Iris pigment epithelial cell (primary cell): ENCODE measurements at regions not wholly inside any gene's neighbourhood (a gene's known extent, or its start where the extent isn't known, plus 50 kb on each side); places are given as distances from the start of the nearest gene placed in this dataset.

Experiments
- DNase-seq: peaks from one replicate; pipeline ENCODE4 v3.0.0-alpha.2; 2011; ENCODE audit warnings: low read depth

DNA sequence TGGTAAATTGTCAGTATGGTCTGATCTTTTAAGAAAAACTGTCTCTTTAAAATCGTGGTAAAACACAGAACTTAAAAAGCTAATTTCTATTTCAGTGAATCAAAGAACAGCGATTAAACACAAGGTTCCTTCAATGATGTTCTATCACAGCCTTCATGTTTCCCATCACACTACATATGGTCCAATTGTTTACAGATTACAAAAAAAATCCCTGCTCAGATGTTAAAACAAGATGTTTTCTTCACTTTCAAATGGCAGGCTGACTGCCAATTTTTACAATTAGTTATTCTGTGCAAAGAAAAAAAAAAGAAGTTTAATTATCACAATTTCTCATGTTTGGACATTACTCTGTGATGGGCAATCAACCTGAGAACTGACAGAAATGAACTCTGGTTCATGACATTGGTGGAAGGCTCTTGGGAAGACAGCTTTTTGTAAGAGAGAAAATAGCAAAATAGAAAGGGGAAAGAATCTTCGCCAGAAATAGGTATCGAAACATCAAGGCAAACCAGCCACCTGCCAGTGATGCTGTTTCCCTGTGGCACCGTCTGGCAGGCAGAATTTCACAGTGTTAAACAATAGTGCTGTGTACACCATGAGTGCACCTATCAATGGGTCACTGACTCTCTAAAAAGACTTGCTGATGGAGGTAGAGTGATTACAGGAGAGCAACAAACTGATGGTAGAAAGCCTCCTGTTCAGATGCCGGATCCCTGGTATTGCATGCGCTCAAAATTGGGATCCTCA is 1020.0 kb upstream of the ARRDC3 start:
- no peak for DNase-seq

DNA sequence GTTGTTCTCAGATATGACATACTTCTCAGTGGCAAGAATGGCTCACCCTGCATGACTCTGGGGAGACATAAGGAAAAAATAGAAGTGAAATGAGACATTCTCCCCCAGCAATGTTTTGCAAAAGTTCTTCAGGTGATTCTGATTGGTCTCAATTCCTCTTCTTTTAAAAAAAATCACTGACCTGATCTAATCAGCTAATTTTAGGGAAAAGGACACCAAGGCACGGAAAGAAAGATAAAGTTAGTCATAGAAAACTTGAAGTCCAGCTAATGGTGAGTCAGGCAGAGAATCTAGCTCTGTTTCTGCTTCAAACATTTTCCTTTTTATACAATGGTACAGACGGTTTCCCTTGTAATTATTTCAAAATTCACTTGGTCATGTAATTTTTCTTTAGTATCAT is 1018.9 kb upstream of the ARRDC3 start:
- peak; percentile 52 for DNase-seq

DNA sequence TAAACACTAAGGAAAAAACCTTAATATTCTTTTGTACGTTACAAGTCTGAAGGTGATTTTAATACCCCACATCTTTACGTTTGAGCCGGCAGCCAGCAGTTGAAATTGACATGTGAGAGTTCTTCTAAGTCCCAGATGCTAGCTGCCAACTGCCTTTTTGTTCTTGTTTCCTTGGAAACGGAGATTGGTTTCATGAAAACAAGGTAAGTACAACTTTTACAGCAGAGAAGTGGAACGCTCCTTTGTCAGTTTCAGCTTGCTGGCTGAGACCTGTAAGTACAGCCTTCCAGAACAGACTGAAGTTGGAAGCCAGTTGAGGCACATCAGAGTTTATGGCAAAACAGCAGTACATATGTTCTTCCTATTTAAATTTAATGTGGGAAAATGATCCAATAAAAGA is 1018.4 kb upstream of the ARRDC3 start:
- DNase-seq, result peak; percentile 53

DNA sequence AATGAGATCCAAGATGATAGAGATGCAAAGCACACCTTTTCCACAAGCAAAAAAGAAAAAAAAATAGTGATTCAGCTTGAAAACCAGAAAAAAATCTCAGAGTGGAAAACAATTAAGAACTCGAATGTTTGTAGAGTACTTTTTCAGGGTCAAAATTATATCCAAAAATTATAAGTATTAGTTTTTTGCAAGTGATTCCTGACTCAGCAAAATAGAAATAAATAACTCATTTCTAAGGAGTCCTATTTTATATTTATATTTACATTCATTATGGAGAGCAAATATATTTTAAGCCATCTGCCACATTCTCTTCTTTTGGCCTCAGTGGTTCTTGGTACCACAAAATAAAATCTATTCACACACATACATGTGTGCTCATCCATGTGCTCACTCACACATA is 1011.8 kb upstream of the ARRDC3 start:
- no peak for DNase-seq

DNA sequence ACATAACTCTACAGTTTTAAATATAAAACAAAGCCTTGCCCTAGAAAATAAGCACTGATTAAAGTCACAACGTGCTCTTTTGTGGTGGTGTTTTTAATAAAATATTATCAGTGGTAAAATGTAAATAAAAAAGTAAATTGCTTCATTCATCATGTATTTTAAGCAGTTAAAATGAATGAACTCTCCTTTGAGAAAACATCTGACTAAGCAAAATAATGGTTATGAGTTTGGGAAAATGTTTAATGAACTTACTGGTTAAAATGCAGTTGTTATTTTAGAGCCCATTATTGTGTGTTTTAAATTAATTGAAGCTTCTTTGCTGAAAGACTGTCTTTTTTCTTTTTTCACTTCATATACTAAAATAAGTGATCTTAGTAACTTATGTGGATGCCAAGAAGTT is 1007.5 kb upstream of the ARRDC3 start:
- DNase-seq, result no peak

DNA sequence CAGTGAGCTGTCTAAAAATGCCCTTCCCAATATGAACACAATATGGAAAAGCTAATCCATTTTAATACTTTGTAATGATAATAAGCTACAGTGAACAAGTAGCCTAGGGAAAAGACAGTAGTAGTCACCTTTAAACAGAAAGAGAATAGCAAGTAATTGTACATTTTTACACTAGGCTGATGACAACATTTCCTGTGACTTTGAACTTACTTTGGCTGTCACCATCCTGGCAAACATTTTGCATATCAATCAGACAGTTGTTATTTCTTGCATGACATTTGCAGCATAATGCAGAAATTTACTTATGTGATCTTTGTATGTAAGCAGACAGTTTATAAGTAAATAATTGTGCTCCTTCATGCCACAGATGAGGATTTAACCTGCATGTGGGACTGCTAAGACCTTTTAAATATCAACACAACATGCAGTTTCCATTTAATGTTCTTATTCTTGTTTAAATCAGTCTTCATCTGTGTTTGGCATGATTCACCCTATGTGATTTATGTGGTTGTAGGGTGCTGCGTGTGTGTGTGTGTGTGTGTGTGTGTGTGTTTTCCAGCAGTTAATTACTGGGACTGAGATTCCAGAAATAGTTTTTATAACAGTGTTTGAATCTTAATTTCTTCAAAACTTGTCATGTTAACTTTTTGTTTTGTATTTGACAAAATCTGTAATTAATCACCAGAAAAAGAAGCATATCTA is 997.1 kb upstream of the ARRDC3 start:
- DNase-seq, result peak; percentile 35

DNA sequence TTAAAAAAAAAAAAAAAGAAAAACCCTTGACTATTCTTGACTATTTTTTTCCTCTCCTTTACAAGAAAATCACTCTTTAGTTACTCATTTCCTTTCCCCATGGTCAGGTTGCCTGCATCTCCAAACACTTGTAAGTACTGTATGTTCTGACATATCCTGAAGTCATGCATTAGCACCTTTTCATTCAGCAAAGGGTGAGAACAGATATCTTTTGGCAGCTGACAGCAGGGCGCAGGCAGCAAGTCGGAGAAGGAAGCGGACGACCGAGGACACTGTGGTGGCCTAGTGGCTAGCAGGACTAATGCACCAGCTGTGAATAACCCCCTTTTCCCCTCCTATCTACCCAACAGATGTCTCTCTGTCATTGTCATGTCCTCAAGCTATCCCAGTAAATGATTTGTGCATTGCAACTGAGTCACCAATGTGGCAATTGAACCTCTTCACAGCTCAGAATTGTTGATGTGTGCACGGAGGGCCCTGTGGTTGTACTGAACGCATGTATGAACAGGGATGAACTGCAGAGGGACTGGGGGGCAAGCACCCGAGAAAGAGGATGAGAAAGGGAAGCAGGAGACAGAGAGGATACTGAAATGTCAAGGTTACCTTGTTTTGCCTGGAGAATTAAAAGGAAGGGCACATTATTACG is 996.0 kb upstream of the ARRDC3 start:
- DNase-seq, result peak; percentile 82

DNA sequence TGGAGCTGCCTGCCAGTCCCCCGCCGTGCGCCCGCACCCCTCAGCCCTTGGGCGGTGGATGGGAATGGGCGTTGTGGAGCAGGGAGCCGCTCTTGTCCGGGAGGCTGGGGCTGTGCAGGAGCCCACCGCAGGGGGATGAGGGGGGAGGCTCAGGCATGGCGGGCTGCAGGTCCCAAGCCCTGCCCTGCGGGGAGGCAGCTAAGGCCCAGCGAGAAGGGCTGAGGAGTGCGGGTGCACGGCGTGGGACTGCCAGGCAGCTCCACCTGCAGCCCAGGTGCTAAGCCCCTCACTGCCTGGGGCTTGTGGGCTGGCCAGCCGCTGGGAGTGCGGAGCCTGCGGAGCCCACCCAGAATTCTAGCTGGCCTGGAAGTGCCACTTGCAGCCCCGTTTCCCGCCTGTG is 991.7 kb upstream of the ARRDC3 start:
- DNase-seq, result no peak

DNA sequence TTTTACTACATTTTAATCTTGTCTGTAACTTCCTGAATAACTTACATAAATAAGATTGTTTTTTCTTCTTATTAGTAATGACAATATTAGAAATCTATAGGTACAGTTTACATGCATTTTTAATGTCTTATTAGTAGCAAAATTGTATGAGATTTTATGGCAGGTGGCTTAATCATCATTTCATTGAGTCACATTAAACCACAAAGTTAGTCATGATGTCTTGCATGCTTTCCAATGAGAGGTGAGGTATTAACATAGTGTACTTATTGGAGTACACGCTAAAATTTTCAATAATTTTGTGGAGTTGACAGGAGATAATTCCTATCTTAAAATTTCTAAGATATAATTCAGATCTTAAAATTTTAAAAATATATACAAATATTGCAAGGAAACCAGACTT is 989.6 kb upstream of the ARRDC3 start:
- DNase-seq, result peak; percentile 62

DNA sequence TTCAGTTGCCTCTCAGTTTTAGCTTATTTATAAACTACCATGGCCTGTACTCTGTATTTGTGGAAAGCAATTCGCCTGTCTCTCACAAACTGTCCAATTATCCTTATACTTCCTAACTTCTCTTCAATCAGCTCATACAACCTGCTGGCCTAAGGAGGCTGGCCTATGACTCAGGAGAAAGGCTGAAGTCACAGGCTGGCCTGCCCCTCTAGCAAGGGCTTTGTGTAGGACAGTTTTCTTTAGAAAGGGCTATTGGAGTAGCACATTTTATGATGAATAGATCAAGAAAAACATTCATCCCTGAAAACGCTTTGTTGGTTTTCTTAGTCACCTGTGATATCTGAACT is 988.7 kb upstream of the ARRDC3 start:
- DNase-seq, result peak; percentile 36

DNA sequence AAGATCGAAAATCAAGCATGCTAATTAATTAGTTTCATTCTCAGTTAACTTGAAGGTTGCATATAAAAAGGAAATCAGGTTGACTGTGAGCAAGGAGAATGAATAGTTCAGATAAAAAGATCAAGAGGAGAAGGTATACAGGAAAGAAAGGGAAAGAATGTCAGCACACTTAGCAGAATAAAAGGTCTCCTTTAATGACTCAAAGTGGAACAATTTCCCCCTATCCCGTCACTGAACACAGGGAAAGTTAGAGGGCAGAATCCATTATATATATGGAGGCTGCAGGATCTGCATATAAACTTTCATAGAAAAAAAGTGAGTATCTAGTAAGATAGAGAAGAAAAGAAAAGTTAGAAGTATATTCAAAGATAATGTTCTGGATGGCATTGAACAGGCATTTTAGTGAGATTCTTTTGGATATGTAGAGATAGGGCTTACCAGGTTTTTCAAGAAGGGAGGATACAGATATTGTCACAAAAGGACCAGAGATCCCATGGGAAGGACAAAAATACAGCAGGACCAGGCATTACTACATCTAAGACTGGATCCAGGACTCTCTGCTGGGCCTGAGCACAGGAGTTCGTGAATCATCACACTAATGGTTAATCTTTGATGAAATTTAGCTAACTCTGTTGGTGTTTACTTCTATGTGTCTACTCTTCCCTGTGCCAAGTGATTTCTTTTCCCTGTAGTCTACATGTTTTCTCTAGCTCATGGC is 988.2 kb upstream of the ARRDC3 start:
- no peak for DNase-seq

DNA sequence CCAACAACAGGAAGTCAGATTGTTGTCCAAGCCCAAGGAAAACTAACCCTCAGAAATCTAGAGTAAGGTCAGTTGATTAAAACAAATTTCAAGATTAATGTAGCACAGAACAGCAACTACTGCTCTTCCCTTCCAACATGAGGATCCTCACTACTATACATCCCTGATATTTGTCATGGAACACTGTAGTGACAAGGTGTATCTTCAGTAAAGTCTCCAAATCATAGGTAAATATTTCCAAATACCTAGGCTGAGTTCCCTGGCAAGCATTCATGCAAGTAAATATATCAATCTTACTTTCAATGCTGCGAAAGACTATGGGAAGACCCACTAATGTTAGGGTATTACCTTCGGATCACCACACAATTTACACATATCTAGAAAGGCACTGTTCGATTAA is 986.9 kb upstream of the ARRDC3 start:
- DNase-seq, result no peak

DNA sequence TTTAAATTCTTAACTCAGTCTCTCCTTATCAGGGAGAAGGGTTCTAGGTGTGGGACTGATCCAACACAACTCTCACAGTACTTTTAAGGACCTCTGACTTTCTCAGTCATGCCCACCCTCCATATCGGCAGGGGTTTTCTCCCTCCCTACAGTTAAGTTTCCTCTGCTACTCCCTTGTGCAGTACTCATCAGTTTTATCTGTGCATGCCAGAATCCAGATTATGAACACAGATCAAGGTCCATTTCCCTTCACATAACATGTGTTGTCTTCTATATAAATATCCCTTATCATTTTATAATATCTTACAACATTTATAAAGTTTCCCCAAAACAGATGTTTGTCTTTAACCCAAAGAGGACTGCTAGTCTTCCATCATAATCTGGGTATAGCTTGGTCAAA is 986.5 kb upstream of the ARRDC3 start:
- DNase-seq, result no peak

DNA sequence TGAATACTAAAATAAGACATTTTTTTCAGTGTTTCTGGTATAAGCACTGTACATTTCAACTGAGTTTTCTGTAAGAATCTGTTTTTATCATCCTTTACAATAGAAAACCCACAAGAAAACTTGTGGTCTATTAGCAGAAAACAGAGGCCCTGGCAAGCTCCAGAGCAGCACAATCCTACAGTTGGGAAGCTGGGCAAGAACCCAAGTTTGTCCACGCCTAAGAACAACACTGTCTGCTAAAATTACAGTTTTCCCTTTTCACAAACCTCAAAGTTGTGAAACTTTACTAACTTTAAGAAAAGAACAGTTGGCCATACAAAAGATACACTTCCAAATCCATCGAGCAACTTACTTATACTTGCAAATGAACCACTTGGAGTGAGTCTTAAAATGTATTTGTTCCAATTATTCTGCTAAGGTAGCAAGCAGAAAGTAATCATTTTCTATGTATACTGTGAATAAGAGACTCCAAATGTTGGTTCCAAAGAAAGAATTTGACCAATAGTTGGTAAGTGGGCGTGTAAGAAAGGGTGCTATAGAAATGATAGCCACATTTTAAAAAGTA is 982.0 kb upstream of the ARRDC3 start:
- DNase-seq, result peak; percentile 60

DNA sequence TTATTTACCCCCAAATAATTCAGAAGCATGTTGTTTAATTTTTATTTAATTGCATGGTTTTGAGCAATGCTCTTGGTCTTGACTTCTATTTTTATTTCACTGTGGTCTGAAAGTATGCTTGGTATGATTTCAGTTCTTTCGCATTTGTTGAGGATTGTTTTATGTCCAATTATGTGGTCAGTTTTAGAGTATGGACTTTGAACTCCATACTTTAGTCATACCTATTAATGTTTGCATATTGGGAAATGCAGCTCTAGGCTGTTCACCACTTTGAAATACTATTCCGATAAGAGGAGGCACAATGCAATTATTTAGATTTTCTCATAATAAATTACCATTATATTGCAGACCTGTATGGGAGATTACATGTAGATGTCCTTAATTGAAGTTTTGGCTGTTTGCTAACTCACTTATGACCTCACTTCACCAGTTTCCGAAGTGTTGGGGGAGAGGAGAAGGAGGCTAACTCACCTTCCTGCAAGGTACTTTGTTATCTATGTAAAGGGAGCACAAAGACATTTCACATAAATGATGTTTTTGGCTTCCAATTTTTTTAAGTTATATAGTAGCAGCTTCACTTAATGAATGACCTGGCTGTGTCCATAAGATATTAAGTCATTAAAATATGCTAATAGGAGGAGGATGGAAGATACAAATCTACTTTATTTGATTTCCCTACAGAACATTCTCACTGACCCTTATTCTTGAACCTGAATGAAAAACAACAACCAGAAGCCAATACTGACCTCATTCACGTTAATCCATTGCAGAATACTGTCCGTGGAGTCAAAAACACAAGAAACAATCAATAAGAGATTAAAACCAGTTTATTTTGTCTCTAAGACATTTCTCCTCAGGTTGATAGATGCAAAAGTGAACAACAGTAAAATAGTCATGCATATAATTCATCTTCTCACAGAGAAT is 970.3 kb upstream of the ARRDC3 start:
- DNase-seq, result peak; percentile 81

DNA sequence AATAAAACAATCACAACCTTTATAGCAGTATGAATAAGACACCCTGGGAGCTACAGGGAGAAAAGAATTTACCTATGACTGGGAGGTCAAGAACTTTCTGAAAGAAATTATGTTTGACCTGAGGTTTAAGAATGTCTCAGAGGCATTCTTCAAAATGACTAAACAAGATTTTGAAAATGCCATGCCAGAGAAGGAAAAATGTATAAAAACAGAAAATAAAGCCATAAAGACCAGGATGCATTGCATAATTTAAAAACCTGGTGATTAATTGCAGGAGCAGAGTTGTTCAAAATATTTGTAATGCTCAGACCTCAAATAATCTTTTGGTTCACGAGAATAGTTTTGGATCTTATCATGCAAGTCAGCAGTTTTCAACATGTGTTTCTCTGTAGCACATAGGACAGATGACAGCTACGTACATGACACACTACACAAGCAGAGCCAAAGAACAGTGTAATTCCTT is 954.7 kb upstream of the ARRDC3 start:
- DNase-seq, result peak; percentile 59

DNA sequence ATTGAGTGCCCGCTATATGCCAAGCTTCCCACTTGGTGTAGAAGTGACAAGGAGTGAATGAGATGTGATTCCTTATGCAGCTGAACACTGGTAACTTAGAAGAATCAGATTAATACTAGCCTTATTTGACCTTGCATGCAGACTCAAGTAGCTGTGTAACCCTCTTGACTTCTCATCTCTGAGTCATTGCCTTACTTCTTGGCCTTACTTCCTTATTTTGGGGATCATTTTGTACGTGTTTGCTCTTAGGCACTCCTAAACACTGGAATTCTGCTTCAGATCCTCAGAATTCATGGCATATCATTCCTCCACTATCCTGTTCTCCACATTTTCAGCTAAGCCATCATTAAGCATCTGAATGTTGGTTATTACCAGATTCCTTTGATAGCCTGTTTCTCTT is 948.9 kb upstream of the ARRDC3 start:
- peak; percentile 42 for DNase-seq

DNA sequence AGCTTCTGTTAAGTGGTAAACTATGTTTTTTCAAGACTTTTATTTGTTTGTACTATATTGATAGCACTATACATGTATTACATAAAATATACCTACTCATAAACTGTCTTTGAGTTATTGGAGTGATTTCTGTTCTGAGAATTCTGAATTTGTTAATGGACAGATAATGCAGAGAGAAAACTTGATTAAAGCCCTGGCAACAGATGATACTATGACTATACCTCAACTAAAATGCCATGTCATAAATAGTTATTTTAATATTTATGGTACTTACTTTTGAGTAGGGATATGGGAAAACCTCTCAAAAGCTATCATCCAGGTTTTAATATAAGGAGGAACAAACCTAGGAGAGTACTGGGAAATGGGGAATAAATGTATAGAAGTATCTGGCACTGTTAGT is 947.2 kb upstream of the ARRDC3 start:
- no peak for DNase-seq

DNA sequence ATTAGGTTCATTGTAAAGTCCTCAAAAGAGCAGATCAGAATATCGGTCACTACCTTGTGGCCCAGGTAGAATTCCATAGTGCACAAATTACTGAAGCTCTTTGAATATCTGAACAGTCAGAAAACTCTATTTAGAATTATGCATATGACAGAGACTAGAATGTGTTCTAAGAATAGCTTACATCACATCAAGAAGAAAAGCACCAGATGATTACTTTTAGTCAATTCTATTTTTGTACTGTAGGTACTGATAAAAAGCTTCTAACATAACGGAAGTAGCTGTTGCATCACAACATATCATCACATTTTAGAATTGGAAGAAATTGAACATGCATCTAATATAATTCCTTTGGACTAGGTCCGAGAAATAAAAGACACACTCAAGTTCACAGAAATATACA is 946.6 kb upstream of the ARRDC3 start:
- no peak for DNase-seq

DNA sequence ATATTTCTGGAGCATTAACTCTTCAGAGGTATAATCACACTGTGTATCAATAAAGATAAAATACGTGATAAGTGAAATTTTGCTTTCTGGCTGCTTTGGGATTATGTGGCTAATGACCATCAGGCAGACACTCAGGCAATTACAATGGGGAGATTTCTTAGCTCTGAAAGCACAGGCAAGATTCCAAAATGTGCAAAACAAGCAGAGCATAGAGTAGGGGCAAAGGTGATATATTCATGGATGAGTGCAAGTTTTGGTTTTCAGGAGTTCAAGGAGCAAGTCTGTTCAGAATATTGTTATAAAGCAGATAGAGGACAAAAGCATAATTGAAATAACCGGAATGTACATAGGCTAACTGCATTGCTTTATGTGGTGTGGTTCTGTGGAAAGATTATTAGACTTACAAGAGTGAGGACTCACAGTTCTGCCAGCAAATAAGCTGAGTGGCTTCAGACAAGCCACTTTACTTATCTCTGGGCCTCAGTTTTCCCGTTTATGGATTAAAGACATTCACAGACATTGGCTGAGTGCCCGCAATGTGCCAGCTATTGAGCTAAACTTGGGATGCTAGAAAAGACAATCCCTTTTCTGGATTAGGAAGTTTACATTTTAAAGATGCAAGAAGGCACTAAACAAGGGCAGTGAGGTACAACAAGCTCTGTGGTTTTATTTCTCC is 945.6 kb upstream of the ARRDC3 start:
- no peak for DNase-seq

DNA sequence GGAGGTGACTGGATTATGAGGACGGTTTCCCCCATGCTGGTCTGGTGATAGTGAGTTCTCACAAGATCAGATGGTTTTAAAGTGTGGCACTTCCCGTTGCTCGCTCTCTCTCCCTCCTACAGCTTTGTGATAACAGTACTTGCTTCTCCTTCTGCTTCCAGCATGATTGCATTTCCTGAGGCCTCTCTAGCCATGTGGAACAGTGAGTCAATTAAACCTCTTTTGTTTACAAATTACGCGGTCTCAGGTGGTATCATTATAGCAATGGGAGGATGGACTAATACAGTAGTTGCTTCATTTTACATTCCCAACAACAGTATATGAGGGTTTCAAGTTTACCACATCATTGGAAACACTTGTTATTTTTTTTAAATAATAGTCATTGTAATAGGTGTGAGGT is 937.3 kb upstream of the ARRDC3 start:
- peak; percentile 13 for DNase-seq
